ENCODE measurements at regions not wholly inside any gene's neighbourhood (a gene's known extent, or its start where the extent isn't known, plus 50 kb on each side); places are given as distances from the start of the nearest gene placed in this dataset.

DNA sequence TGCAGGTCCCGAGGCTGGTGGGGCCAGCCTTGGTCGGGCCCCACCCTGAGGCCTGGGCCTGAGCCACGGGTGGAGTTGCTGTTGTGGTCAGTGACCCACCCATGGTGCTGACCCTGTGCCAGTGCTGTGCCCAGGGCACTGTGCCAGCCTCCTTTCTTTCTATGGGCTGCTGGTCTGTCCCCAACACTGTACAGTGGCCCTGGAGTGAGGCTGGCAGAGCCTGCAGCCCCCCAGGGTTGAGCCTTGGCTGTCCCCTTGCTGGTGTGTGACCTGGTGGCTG lies 1235.7 kb downstream of the BRD1 start:
- Histone ChIP-seq H3K36me3 (ENCODE audit: control insufficient read depth in 2 of 2, insufficient read depth in 1 of 2, low read length in 2 of 2) (no peaks in the 10 kb centered on the region), H3K27ac (ENCODE audit: extremely low read depth, low read depth, low read length) (no peak overlapping the region), H3K4me1 (ENCODE audit: control insufficient read depth, insufficient read depth, low read length) (no peaks in the 10 kb centered on the region), H3K4me3 (ENCODE audit: low read depth, low read length) (no peak overlapping the region), H3K9me3 (ENCODE audit: control insufficient read depth, insufficient read depth, low read depth, low read length) (no peaks in the 10 kb centered on the region)
- ChIA-PET POLR2A (interaction anchor here (0.8 kb wide), 1 partner anchor 14 kb away, joined by 3 read pairs; no protein-coding TSS in a partner anchor), CTCF (no interaction called here)
- no peak for TF ChIP-seq ZSCAN16 (tag by site-specific recombination; IDR thresholded peaks at IDR 0.05)
- TF ChIP-seq KLF10 (tag by site-specific recombination; IDR thresholded peaks at IDR 0.05) = no peak
- TF ChIP-seq ZNF248 (tag by site-specific recombination; IDR thresholded peaks at IDR 0.05) = no peak
- TF ChIP-seq, protein P1, sequence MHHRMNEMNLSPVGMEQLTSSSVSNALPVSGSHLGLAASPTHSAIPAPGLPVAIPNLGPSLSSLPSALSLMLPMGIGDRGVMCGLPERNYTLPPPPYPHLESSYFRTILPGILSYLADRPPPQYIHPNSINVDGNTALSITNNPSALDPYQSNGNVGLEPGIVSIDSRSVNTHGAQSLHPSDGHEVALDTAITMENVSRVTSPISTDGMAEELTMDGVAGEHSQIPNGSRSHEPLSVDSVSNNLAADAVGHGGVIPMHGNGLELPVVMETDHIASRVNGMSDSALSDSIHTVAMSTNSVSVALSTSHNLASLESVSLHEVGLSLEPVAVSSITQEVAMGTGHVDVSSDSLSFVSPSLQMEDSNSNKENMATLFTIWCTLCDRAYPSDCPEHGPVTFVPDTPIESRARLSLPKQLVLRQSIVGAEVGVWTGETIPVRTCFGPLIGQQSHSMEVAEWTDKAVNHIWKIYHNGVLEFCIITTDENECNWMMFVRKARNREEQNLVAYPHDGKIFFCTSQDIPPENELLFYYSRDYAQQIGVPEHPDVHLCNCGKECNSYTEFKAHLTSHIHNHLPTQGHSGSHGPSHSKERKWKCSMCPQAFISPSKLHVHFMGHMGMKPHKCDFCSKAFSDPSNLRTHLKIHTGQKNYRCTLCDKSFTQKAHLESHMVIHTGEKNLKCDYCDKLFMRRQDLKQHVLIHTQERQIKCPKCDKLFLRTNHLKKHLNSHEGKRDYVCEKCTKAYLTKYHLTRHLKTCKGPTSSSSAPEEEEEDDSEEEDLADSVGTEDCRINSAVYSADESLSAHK (tag by site-specific recombination; IDR thresholded peaks at IDR 0.05) = no peak
- TF ChIP-seq ZFP69B (tag by site-specific recombination; IDR thresholded peaks at IDR 0.05) = no peak

DNA sequence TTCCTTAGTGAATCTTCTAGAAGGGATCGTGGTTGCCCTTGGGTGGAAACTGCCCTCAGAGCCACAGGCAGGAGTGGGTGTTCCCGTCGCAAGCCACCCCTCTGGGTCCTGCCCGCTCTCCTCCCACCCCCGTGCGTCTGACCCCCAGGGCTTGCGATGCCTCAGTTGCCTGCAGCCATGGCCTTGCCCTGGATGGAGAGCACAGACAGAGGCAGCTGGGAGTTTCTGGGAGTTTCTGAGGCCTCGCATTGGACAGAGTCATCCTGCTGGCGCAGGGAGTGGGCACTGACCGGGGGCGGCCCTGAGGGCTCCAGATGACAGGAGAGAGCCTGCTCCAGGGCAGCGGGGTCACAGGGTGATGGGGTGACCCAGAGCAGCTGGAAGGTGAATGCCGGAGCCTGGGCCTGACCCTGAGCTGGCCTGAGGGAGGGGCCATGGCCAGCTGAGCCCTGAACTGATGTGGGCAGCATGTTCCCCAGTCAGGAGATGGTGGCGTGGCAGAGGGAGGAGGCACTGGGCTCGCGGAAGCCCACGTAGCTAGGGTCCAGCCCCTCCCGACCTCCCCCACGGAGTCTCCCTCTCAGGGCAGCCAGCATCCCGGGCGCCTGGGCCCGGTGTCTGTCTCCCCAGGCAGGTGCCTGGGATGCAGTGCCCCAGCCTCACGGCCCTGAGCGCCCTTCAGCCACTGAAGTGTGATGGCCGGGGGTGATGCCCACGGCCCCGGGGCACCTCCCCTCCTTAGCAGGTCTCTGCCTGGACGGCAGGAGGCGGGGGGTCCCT lies 1236.2 kb downstream of the BRD1 start:
- TF ChIP-seq, protein P2, sequence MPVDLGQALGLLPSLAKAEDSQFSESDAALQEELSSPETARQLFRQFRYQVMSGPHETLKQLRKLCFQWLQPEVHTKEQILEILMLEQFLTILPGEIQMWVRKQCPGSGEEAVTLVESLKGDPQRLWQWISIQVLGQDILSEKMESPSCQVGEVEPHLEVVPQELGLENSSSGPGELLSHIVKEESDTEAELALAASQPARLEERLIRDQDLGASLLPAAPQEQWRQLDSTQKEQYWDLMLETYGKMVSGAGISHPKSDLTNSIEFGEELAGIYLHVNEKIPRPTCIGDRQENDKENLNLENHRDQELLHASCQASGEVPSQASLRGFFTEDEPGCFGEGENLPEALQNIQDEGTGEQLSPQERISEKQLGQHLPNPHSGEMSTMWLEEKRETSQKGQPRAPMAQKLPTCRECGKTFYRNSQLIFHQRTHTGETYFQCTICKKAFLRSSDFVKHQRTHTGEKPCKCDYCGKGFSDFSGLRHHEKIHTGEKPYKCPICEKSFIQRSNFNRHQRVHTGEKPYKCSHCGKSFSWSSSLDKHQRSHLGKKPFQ (tag by site-specific recombination; IDR thresholded peaks at IDR 0.05) = no peak
- TF ChIP-seq ZNF791 (tag by site-specific recombination; IDR thresholded peaks at IDR 0.05) = no peak
- TF ChIP-seq, protein P3, sequence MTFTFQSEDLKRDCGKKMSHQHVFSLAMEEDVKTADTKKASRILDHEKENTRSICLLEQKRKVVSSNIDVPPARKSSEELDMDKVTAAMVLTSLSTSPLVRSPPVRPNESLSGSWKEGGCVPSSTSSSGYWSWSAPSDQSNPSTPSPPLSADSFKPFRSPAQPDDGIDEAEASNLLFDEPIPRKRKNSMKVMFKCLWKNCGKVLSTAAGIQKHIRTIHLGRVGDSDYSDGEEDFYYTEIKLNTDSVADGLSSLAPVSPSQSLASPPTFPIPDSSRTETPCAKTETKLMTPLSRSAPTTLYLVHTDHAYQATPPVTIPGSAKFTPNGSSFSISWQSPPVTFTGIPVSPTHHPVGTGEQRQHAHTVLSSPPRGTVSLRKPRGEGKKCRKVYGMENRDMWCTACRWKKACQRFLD (tag by site-specific recombination; IDR thresholded peaks at IDR 0.05) = no peak
- TF ChIP-seq ZNF785 (tag by site-specific recombination; IDR thresholded peaks at IDR 0.05) = no peak
- TF ChIP-seq, protein P4, sequence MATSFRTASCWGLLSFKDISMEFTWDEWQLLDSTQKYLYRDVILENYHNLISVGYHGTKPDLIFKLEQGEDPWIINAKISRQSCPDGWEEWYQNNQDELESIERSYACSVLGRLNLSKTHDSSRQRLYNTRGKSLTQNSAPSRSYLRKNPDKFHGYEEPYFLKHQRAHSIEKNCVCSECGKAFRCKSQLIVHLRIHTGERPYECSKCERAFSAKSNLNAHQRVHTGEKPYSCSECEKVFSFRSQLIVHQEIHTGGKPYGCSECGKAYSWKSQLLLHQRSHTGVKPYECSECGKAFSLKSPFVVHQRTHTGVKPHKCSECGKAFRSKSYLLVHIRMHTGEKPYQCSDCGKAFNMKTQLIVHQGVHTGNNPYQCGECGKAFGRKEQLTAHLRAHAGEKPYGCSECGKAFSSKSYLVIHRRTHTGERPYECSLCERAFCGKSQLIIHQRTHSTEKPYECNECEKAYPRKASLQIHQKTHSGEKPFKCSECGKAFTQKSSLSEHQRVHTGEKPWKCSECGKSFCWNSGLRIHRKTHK (tag by site-specific recombination; IDR thresholded peaks at IDR 0.05) = no peak
- TF ChIP-seq ZNF211 (tag by site-specific recombination; IDR thresholded peaks at IDR 0.05; ENCODE audit: low read depth) = no peak
- TF ChIP-seq, protein P1 (tag by site-specific recombination; IDR thresholded peaks at IDR 0.05) = no peak
- TF ChIP-seq ZNF585B (tag by site-specific recombination; IDR thresholded peaks at IDR 0.05) = no peak
- TF ChIP-seq ZNF335 (tag by site-specific recombination; conservative IDR thresholded peaks at IDR 0.05) = no peak
- TF ChIP-seq, protein P5, sequence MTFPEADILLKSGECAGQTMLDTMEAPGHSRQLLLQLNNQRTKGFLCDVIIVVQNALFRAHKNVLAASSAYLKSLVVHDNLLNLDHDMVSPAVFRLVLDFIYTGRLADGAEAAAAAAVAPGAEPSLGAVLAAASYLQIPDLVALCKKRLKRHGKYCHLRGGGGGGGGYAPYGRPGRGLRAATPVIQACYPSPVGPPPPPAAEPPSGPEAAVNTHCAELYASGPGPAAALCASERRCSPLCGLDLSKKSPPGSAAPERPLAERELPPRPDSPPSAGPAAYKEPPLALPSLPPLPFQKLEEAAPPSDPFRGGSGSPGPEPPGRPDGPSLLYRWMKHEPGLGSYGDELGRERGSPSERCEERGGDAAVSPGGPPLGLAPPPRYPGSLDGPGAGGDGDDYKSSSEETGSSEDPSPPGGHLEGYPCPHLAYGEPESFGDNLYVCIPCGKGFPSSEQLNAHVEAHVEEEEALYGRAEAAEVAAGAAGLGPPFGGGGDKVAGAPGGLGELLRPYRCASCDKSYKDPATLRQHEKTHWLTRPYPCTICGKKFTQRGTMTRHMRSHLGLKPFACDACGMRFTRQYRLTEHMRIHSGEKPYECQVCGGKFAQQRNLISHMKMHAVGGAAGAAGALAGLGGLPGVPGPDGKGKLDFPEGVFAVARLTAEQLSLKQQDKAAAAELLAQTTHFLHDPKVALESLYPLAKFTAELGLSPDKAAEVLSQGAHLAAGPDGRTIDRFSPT (tag by site-specific recombination; IDR thresholded peaks at IDR 0.05) = no peak
- TF ChIP-seq, protein P6, sequence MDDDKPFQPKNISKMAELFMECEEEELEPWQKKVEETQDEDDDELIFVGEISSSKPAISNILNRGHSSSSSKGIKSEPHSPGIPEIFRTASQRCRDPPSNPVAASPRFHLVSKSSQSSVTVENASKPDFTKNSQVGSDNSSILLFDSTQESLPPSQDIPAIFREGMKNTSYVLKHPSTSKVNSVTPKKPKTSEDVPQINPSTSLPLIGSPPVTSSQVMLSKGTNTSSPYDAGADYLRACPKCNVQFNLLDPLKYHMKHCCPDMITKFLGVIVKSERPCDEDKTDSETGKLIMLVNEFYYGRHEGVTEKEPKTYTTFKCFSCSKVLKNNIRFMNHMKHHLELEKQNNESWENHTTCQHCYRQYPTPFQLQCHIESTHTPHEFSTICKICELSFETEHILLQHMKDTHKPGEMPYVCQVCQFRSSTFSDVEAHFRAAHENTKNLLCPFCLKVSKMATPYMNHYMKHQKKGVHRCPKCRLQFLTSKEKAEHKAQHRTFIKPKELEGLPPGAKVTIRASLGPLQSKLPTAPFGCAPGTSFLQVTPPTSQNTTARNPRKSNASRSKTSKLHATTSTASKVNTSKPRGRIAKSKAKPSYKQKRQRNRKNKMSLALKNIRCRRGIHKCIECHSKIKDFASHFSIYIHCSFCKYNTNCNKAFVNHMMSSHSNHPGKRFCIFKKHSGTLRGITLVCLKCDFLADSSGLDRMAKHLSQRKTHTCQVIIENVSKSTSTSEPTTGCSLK (tag by site-specific recombination; IDR thresholded peaks at IDR 0.05) = no peak
- no peak for TF ChIP-seq ZNF416 (tag by site-specific recombination; IDR thresholded peaks at IDR 0.05)
- no peak overlapping the region for H3K4me3 ChIP-seq (ENCODE audit: low read depth, low read length)
- H3K27ac ChIP-seq (ENCODE audit: extremely low read depth, low read depth, low read length) = no peak overlapping the region
- ChIA-PET CTCF (no interaction called here), POLR2A (interaction anchor here (0.8 kb wide), 1 partner anchor 15 kb away, joined by 3 read pairs; no protein-coding TSS in a partner anchor)
- H3K9me3 ChIP-seq (ENCODE audit: control insufficient read depth, insufficient read depth, low read depth, low read length) = no peaks in the 10 kb centered on the region
- no peaks in the 10 kb centered on the region for H3K4me1 ChIP-seq (ENCODE audit: control insufficient read depth, insufficient read depth, low read length)
- no peaks in the 10 kb centered on the region for H3K36me3 ChIP-seq (ENCODE audit: control insufficient read depth in 2 of 2, insufficient read depth in 1 of 2, low read length in 2 of 2)
